ENCODE measurements at regions not wholly inside any gene's neighbourhood (a gene's known extent, or its start where the extent isn't known, plus 50 kb on each side); places are given as distances from the start of the nearest gene placed in this dataset.

DNA sequence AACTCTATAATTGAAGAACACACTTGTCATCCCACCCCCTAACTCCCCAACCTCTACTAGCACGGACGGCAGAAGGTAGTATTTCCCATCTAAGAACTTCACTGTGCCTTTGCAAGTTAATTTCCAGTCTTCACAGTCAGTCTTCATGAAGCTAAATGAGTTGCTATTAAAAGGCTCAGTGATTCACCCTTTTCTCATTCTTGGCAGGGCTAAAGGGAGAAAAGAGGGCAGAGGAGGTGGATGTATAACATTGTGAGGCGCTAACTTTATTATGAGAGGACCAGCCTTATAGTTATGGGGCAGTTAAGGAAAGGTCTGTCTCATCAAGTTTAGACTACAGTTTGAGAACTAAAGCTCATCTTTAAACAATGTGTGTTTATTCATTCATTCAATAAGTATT, 161.0 kb upstream of the S100G start:
- Histone ChIP-seq H3K9ac (ENCODE audit: low read length) (no peak overlapping the region), H3K27me3 (replicated peaks; ENCODE audit: insufficient read depth, low read length) (no peaks in the 10 kb centered on the region), H3K4me1 (ENCODE audit: low read length) (no peaks in the 10 kb centered on the region), H3K9me2 (replicated peaks; ENCODE audit: insufficient read depth, low read length) (no peaks in the 10 kb centered on the region), H4K20me1 (ENCODE audit: insufficient read depth, low read length) (no peaks in the 10 kb centered on the region), H3K27ac (ENCODE audit: low read length) (no peak overlapping the region), H3K79me2 (ENCODE audit: low read length) (no peaks in the 10 kb centered on the region), H3F3A (ENCODE audit: insufficient read depth, low read length) (no peaks in the 10 kb centered on the region), H3K4me3 (ENCODE audit: low read length) (no peak overlapping the region), H3K9me3 (replicated peaks; ENCODE audit: insufficient read depth, low read length) (no peaks in the 10 kb centered on the region), H3K4me2 (ENCODE audit: low read depth, low read length) (no peak overlapping the region), H2AFZ (ENCODE audit: low read length) (no peak overlapping the region), H3K36me3 (replicated peaks; ENCODE audit: insufficient read depth, low read length) (no peaks in the 10 kb centered on the region)
- TF ChIP-seq EZH2 (optimal IDR thresholded peaks at IDR 0.05; ENCODE audit: low read depth, low read length) (no peak), EZH2phosphoT487 (IDR thresholded peaks at IDR 0.05; ENCODE audit: low read length) (no peak)
- TF ChIP-seq, protein P1, sequence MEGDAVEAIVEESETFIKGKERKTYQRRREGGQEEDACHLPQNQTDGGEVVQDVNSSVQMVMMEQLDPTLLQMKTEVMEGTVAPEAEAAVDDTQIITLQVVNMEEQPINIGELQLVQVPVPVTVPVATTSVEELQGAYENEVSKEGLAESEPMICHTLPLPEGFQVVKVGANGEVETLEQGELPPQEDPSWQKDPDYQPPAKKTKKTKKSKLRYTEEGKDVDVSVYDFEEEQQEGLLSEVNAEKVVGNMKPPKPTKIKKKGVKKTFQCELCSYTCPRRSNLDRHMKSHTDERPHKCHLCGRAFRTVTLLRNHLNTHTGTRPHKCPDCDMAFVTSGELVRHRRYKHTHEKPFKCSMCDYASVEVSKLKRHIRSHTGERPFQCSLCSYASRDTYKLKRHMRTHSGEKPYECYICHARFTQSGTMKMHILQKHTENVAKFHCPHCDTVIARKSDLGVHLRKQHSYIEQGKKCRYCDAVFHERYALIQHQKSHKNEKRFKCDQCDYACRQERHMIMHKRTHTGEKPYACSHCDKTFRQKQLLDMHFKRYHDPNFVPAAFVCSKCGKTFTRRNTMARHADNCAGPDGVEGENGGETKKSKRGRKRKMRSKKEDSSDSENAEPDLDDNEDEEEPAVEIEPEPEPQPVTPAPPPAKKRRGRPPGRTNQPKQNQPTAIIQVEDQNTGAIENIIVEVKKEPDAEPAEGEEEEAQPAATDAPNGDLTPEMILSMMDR (IDR thresholded peaks at IDR 0.05; ENCODE audit: low read length) = no peak
- no peak for DNase-seq

DNA sequence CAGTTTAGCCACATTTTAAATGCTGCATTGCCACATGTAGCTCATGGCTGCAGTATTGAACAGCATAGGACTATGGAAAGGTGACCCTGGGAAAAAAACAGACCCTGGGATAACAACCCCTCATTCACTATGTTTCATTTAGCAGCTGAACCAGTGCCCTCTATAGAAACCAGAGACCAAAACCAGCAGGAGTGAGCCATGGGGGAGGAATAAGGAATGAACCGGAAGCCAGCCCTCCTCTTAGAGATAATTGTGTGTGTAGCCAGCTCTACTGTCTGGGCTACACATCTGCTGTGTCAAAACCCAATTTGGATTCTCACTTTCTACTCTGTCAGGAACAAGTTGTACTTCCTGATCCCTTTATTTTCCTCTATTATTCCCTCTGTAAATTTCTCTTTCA, 158.5 kb upstream of the S100G start:
- H3K4me1 ChIP-seq (ENCODE audit: low read length) = no peaks in the 10 kb centered on the region
- H3K27ac ChIP-seq (ENCODE audit: low read length) = no peak overlapping the region
- no peak overlapping the region for H3K9ac ChIP-seq (ENCODE audit: low read length)
- no peak overlapping the region for H2AFZ ChIP-seq (ENCODE audit: low read length)
- no peaks in the 10 kb centered on the region for H3K27me3 ChIP-seq (replicated peaks; ENCODE audit: insufficient read depth, low read length)
- H3K79me2 ChIP-seq (ENCODE audit: low read length) = no peaks in the 10 kb centered on the region
- TF ChIP-seq EZH2 (optimal IDR thresholded peaks at IDR 0.05; ENCODE audit: low read depth, low read length) (no peak), EZH2phosphoT487 (IDR thresholded peaks at IDR 0.05; ENCODE audit: low read length) (no peak)
- TF ChIP-seq, protein P1 (IDR thresholded peaks at IDR 0.05; ENCODE audit: low read length) = no peak
- H3K36me3 ChIP-seq (replicated peaks; ENCODE audit: insufficient read depth, low read length) = no peaks in the 10 kb centered on the region
- no peaks in the 10 kb centered on the region for H3F3A ChIP-seq (ENCODE audit: insufficient read depth, low read length)
- no peaks in the 10 kb centered on the region for H3K9me3 ChIP-seq (replicated peaks; ENCODE audit: insufficient read depth, low read length)
- H4K20me1 ChIP-seq (ENCODE audit: insufficient read depth, low read length) = no peaks in the 10 kb centered on the region
- H3K4me3 ChIP-seq (ENCODE audit: low read length) = no peak overlapping the region
- no peak overlapping the region for H3K4me2 ChIP-seq (ENCODE audit: low read depth, low read length)
- no peak for DNase-seq
- no peaks in the 10 kb centered on the region for H3K9me2 ChIP-seq (replicated peaks; ENCODE audit: insufficient read depth, low read length)

DNA sequence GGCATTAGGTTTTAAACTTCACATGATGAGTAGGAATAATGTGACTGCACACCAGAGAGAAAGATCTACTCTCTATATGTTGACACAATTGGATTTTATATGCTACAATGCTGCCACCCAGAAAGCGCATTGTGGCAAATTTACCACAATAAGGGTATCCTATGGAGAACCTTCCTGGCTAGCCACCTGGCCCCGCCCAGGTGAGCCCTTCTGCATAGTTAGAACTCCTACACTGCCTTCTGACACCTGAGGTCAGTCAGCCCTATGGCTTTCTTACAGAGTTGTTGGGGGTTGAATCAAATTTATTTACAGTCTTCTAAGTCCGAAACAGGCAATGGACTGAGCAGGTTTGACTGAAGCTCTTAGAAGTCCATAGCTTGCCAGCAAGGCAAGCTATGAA, 153.8 kb upstream of the S100G start:
- TF ChIP-seq, protein P1 (IDR thresholded peaks at IDR 0.05; ENCODE audit: low read length) = no peak
- TF ChIP-seq EZH2 (optimal IDR thresholded peaks at IDR 0.05; ENCODE audit: low read depth, low read length) (no peak), EZH2phosphoT487 (IDR thresholded peaks at IDR 0.05; ENCODE audit: low read length) (no peak)
- no peak for DNase-seq
- Histone ChIP-seq H3K9ac (ENCODE audit: low read length) (no peak overlapping the region), H3K36me3 (replicated peaks; ENCODE audit: insufficient read depth, low read length) (no peaks in the 10 kb centered on the region), H3F3A (ENCODE audit: insufficient read depth, low read length) (no peaks in the 10 kb centered on the region), H3K79me2 (ENCODE audit: low read length) (no peaks in the 10 kb centered on the region), H3K4me1 (ENCODE audit: low read length) (no peaks in the 10 kb centered on the region), H3K27me3 (replicated peaks; ENCODE audit: insufficient read depth, low read length) (no peaks in the 10 kb centered on the region), H3K9me2 (replicated peaks; ENCODE audit: insufficient read depth, low read length) (no peaks in the 10 kb centered on the region), H4K20me1 (ENCODE audit: insufficient read depth, low read length) (no peaks in the 10 kb centered on the region), H2AFZ (ENCODE audit: low read length) (no peak overlapping the region), H3K4me3 (ENCODE audit: low read length) (no peak overlapping the region), H3K4me2 (ENCODE audit: low read depth, low read length) (no peak overlapping the region), H3K9me3 (replicated peaks; ENCODE audit: insufficient read depth, low read length) (no peaks in the 10 kb centered on the region), H3K27ac (ENCODE audit: low read length) (no peak overlapping the region)
